HG03432 (cell line): ENCODE measurements at regions not wholly inside any gene's neighbourhood (a gene's known extent, or its start where the extent isn't known, plus 50 kb on each side); places are given as distances from the start of the nearest gene placed in this dataset.

ENCODE experiments used
- ATAC-seq: cut with Tn5 transposase; IDR thresholded peaks from one replicate; pipeline ENCODE4 v1.9.1; 2021; ENCODE audit warnings: mild to moderate bottlenecking, moderate library complexity; ENCODE audit not compliant: unreplicated experiment

DNA sequence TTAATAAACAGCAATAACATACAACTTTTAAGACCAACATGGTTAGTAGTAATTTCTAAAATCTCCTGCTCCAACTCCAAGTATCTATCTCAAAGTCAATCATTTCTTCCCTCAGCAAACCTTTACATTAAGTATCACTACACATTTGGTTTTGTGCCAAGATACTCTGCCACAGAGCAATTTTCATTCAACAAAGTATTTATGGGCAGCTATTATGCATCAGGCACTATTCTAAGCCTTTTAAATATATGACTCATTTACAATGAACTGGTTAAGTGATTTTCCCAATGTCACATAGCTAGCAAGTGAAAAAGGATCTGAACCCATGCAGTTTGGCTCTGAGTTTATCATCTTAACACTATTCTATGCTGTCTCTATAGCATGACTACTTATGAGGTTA is 264.3 kb downstream of the NOL4 start:
- no peak for ATAC-seq

DNA sequence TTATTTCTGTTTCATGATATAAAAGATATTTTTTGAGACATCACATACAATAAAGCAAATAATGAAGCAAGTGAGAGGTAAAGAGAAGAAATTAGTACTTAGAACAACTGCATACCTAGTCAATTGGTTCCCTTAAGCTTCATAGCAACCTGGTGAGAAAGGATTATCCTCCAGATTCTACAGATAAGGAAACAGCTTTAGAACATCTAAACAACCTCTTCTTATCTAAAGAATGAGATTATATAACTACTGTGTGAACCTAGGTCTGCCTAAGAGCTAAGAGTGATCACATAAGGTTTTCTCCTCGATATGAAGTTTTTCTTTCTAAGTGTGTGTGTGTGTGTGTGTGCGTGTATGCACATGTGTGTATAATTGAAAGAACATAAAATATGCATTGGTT is 265.1 kb downstream of the NOL4 start:
- ATAC-seq, result no peak

DNA sequence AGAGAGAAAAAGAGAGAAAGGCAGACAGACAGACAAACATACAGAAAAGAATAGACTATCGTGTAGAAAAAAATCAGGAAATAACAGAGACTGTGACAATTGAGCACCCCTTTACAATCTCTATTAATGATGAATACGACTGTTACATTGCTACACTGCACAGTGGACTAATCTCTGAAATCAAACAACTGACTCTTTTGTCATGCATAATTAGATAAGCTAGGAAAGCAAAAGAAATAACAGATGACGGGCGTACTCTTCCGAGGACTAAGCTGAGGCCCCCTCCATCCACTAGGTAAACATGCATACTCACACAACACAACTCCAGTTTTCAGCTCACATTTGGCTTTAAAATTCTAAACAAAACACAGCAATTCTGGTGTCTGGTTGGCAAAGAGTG is 267.0 kb downstream of the NOL4 start:
- ATAC-seq, result no peak

DNA sequence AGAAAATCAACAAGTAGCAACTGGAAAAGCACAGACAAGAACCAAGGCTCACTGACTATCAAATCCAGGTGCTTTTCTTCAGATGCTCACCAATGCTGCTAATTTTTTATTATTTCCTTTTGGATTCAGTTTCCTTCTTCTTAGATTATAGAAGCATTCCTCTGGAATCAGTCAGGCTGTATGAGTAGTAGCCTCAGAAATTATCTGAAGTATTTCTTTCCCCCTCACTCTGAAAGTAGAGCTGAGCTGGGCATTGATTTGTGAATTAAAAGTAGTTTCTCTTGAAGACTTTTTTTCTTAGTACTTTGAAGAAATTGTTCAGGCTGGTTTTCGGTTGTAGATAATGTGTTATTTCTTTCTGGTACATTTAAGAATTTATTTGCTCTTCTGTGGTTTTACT is 273.7 kb downstream of the NOL4 start:
- ATAC-seq, result no peak

DNA sequence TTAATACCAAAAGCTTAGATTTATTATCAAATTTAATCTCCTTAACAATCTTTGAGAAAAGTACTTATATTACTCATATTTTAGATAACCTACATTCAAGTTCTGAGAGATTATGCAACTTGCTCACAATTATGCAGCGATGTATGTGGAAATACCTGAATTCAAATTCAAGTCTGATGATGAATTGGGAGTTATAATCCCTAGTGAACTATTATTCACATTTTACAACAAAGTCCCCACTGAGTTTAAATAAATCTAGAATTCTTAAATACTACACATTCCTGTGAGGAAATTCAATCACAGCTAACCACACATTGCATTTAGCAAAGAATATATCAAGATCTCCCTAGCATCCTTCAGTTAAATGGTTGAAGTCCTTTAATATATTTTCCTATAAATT is 278.4 kb downstream of the NOL4 start:
- no peak for ATAC-seq

DNA sequence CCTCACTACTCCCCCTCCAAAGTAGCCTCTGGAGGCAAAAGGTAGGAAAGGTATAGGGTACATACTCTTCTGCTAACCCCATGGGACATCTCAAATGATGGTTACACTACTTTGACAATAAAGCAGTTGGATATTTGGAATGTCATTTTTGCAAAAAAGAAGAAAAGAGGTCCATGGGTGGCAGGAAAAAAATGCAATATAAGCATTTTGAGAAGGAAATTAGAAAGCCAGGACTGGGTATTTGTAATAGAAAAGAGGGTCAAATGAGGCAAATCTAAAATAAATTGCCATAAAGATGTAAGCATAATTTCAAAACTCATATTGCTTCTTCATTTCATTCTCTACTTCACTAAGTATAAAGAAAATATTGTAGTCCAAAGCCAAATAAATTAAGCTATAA is 280.2 kb downstream of the NOL4 start:
- ATAC-seq, result no peak

DNA sequence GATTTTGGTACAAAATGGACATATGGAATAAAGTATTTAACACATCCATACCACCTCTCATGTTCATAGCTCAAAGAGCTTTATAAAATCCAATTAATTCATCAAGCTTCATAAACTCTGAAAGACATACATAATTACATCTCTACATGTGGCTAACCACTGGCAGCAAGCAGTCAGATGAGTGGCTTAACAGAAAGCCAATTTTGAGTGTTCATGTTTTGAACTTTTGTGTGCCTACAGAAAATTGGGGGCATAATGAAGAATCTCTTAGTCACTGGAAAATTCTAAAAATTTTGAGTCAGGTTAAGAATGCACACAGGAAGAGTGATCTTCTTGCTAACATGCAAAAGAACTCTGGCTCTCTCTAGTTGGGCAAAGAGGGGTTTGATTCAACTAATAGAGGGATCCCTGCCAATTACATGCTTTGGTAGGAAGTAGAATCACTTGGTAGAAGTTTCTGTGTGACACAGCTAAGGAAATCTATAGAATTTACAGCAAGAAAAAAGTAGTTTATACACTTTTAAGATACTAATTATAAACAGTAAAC is 287.4 kb downstream of the NOL4 start:
- ATAC-seq, result no peak

DNA sequence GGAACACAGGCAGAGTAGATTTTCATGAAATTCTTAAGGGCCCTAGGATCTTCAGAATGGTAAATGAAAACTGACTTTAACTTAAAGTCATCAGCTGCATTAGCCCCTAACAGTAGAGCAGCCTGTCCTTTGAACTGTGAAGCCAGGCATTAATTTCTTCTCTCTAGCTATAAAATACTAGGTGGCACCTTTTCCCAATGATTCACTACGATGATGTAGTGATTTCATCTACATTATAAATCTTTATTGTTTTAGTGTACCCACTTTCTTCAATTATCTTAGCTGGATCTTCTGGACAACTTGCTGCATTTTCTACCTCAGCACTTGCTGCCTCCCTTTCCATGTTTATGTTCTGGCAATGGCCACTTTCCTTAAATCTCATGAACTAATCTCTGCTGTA is 290.5 kb downstream of the NOL4 start:
- ATAC-seq, result no peak

DNA sequence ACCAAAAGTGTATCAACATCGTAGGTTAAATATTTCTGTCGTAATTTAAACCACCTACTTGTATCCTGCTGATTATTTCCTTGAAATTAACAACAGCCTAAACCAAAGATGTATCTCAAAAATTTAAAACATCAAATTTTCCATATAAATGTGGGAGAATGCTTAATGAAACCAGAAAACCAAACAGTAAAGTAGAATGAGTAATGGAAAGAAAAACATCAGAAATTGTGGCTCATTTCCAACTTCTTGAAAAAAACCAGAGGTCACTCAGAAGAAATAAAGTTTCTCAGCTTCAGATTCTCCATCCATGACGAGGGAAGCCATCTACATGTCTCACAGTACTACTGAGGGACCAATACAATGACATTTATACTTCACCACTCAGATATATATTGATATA is 296.5 kb downstream of the NOL4 start:
- ATAC-seq, result no peak

DNA sequence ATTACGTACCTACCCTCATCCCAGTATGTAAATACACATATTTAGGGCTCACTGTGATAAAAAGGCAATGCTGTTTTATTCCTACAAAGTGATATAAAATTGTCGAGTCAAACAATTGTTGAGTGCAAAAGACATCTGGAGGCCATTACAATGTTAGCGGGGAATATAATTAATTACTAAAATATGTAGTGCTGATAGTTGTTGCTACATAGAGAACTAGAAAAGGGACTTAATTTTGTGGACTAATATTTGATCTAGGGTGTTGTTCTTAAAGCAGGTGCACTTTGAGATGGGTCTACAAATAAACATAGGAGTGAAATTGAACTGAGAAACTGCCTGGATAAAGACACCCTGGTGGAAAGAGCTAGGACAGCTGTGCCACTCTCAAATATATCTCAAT is 300.1 kb downstream of the NOL4 start:
- ATAC-seq, result no peak

DNA sequence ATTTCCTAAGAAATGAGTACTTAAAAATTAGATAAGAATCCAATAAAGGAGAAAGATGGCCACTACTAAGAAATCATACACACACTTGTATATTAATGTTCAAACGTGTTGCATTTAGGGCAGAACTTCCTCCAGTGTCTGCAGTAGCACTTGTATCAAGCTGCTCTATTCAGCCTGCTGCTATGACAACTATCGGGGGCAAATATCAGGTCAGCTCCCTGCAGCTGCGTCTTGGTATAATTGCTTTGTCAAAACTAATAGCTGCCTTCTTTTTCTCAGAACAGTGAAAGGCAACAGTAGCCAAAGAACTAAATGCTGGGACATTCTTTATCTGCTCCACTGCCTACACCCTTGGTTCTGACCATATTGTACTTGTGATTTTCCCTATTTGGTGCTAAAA is 300.7 kb downstream of the NOL4 start:
- ATAC-seq, result no peak

DNA sequence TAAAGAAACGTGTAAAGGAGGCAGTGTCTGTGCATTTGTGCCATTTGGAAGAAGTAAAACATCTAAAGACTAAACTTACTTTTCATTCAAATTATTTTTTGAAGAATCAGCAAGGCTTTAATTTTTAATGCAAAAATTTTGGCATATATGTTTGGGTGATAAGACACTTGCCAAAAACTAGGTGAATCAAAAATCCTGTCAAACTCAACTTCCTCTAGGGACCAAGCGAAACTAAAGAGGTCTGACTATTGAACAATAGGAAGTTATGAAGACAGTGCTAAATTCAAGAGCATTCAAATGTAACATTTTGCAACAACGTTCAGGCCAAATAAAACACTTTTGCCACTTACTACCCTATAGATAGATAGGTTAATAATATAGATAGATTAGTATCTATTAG is 306.1 kb downstream of the NOL4 start:
- no peak for ATAC-seq

DNA sequence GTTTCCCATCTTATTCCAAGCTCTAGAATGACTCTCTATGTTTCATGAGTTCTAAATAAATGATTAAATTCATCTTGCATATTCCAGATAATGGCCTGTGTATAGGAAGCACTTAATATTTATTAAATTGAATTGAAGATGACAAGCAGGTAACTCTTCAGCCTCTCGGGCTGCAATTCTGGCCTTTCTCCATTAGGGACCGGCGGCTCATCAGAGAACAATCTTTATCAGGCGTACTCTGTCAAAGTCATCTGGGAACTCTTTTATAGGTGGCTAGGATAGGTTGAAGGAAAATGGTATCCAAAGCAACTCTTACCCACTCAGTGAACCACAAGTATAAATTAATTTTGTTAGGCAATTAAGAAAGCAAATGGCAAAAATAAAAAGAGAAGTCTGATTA is 308.5 kb downstream of the NOL4 start:
- ATAC-seq, result no peak

DNA sequence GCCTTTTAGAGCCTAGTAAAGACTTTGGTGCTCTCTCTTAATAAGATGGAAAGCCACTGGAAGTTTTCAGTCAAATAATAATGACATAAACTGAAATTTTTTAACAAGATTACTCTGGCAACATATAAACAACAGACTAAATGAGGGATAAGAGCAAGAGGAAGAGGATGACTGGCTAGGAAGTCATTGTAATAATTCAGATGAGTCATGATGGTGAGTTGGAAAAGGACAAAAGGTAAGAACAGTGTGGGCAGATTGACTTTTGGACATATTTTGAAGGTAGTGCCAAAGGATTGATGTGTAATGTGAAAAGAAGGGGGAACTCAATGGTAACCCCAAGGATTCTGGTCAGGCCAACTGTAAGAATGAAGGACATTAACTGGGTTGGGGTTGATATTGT is 310.3 kb downstream of the NOL4 start:
- ATAC-seq, result no peak

DNA sequence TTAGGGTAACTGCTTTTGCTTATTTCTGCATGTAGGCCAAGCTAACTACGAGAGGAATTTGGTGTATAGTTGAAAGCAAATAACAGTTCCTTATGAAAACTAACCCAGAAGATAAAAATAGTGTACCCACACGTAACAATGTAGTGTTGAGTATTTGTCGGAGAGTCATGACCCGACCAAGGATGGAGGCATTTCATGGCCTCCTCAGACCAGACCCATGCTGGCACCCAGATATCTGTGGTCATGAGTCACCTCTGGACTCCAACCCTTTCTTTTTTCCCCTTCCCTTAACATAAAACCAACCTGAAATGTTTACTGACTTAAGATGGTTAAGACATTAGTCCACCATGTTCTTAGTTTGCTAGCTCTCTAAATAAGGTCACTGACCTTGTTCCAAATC is 318.7 kb downstream of the NOL4 start:
- ATAC-seq, result no peak

DNA sequence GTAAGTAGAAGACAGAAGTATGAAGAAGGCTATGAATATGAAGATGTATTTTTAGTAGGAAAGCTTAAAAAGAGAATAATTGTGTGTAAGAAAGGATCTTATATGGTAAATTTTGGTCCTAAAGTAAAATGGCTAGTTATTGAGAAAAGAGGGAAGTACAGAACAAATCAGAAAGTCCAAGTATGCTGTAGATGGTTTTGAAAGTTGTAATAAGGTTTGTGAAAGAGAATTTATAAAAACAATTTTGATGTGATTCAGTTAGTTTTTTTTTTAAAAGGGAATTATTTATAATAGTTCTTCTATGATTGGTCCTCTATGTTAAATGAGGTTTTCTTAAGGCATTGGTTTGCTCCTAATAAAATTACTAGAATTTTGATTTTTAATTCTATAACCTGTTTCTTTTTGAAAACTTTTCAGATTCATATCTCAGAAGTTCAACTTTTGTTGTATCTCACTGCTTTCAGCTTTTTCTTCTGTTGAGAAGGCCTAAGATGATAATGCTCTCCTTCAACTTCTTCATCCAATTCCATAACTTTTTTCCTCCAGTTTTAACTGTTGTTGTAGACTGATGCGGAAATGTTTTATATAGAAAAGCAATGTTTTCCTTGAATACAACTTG is 322.7 kb downstream of the NOL4 start:
- ATAC-seq, result no peak

DNA sequence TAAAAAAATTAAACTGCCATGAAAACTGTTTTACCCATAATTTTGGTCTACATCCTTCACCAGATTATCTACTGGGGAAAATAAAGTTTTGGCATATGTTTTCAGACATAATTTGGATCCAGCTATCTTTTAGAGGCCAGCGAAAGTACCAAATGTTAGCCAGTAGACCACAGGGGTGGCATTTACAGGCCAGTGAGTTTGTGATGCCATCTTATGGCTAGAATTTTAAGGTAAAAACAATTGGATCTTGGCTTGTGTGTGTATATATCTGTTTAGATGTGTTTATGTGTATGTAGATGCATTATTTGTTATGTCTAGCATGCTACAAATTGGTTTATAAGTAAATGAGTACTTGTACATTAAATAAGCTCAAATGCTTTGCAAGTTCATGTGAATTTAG is 322.6 kb downstream of the ASXL3 start:
- ATAC-seq, result no peak

DNA sequence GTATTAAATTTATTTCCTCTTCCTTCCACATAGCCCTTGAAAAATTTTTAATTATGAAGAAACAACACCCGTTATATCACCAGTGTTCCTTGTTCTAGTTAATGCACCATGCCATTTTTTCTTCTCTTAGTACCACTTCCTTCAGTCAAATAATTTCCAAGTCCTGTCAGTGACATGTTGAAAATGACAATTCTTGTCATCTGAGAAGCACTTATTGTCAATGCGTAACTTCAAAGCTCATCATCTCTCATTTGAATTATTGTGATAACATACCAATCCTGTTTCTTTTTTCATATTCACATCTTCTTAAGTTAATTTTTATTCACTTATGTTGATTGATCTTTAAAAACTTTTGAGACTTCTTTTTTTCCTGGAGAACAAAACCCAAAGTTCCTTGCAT is 320.4 kb downstream of the ASXL3 start:
- no peak for ATAC-seq

DNA sequence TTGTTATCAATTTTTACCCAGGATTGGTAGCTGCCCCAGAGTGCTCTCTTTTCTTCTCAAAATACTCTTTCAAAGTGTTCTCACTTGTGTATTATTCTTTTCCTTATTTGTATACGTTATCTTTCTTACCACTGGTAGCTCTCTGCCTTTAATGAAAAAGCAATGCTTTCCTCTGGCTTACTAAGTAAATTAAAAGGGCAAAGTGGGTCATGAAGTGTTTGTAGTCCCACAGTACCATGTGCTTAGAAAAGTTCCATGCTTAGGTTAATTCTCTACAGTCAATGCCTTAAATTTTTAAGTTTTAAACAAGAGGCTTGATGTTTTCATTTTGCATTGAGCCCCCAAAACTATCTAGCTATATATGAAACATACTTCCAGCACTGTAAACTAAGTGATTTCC is 300.2 kb downstream of the ASXL3 start:
- ATAC-seq, result no peak

DNA sequence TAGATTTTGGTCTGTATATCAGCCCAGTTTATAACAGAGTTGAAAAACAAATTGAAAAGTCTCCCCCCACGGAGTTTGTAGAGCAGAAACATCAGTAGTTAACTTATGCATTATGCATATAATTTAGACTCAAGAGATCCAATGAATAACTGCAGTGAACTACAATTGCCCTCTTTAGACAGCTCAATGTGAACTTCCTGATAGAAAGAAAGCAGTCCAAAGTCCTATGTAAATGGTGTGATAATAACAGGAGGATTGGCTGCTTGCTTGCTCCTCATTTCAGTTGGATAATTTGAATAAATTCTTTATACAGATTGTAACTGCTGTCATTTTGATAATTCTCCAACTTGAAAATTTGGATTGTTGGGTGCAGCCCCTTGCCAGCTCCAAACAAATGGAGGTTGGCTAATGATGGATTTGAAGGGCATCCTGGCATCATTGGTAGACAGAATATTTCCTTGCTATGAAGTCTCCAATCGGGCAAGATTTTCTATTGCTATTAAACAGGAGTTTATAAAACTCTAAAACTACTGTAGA is 297.1 kb downstream of the ASXL3 start:
- no peak for ATAC-seq

DNA sequence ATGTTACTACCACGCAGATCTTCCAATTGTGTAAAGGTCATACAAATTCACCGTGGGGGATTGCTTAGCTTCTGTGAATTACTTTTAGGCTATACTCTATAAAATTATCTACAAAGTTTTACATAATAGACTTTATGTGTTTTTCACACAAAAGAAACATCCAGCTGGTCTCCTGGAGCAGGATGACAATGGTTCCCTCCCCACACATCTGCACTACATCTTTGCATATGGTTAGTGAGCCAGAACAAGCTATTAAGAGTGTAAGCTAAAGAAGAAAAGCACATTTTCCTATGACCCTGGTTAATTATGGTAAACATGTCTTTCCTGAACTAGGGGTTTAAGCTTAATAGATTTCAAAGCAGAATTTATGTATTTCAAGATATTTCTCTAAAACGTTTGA is 295.1 kb downstream of the ASXL3 start:
- no peak for ATAC-seq

DNA sequence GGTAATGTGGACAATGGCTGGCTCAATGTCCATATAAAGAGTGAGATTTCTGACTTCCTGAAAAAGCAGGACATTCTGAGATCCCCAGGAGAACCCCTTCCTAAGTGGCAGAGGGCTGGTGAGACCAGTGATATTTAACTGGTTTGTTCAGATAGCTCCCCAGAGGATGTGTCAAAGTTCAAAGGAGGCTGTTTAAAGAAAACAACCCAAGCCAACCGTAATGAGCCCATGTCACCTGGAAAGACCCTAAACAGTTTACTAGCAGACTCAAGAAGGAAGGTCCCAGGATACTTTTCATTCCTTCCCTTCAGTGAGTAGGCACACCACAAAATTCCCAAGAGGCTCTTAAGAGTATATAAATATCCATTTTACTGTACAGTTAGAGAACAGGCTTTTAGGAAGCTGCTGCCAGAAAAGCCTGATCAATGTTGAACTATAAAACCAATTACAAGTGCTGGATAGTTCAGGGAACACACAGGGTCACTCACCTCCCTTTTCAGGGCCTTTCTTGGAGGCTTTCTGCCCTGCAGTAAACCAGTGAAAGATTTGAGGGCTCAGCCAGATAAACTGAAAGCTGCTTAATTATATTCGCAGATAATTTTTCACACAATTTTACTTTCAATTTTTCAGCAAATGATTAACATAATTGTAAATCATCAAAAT is 293.5 kb downstream of the ASXL3 start:
- peak; percentile 40 for ATAC-seq

DNA sequence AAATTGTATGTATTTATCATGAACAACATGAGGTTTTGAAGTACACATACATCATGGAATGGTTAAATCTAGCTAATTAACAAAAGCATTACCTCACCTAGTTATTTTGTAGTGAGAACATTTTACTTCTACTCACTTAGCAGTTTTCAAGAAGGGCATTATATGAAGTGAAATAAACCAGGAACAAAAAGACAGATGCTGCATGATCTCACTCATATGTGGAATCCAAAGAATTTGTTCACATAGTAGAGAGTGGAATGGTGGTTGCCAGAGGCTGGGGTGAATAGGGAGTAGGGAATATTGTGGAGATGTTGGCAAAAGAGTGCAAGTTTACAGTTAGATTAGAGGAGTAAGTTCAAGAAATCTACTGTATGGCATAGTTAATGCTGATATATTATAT is 292.0 kb downstream of the ASXL3 start:
- ATAC-seq, result no peak
